Stimulated activated CD8-positive, alpha-beta memory T cell treated with anti-CD3 and anti-CD28 coated beads, Interleukin-12 subunit alpha, Interleukin-12 subunit beta, amount 100 ng/mL, for 24 hours (primary cell): ENCODE measurements at regions not wholly inside any gene's neighbourhood (a gene's known extent, or its start where the extent isn't known, plus 50 kb on each side); places are given as distances from the start of the nearest gene placed in this dataset.
A peak's percentile ranks its signal among the peaks of the same experiment; 100 is the strongest.

ENCODE experiments used
- DNase-seq: peaks from one replicate; pipeline ENCODE4 v3.0.0-alpha.2; 2020; ENCODE audit errors: extremely low read depth

GRCh38 chr14:99047441-99048031 is 224.5 kb downstream of the BCL11B start:
- no peak for DNase-seq

DNA sequence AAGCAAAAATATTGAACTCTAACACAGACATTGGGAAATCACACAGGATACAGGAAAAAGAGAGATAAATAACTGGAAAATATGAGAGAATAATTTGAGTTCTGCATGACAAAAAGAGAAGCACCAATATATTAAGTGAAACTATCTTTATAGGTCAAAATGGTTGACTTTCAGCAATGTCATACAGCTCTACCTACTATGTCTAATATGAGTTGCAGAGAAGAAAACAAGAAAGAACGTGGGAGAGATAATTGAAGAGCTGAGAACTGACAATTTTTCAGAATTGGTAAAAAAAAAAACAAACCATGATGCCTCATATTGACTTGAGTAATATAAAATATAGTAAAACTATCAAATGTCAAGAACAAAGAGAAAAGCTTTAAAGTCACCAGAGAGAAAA is 221.7 kb downstream of the BCL11B start:
- no peak for DNase-seq

- no peak for DNase-seq
Measured at GRCh38 chr14:99052467-99052866, 219.5 kb downstream of the BCL11B start.

DNA sequence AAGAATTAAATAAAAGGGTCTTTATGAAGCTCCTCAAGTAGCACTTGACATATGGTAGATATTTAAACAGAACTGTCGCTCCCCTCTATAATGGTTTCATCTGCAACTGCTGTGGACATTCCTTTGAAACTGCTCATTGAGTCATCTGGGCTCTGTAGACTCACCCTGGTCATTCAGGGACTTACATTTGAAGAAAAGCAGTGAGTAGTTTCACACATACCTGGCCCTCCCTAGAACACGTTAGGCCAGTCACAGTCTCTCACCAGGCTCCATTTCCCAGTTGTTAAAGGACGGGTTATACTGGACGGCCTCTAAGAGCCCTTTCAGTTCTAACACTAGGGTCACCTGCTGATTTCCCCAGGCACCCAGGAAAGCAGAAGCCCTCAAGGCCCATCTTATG is 217.0 kb downstream of the BCL11B start:
- no peak for DNase-seq

DNA sequence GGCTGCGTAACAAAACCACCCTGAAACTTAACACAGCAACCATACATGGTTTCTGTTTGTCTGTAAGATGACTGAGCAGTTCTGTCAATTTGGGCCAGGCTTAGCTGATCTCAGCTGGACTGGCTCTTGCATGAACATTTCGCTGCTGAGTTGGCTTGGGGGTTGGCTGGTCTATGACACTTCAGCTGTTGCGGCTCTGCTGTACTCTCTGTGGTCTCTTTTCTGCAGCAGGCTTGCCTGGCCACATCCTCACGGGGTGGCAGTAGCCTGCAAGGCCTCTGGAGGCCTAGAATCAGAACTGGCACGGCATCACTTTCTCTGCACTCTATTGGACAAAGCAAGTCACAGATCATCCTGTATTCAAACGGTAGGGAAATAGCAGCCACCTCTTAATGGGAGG is 216.2 kb downstream of the BCL11B start:
- DNase-seq = peak; percentile 19

DNA sequence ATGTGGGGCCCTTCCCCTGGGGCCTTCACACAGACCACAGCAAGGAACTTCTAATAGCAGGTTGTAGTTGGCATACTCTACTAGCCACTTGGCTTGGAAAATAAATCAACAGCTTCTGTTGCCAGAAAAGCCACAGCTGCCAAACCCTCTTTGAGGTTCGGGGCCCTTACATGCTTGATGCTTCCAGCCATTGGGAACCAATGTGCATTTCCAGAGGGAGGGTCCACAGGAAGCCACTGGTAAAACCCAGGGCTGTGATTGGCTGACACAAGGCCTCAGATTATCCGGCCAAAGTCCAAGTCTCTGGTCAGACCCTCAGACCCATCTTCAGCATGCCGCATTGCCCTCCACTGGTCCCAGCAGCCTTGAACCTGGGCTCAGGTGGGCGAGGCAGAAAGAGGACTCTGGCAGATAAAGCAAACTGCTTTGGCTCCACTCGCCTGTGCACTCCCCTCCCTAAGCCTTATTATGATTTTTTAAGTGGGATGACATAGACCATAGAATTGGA is 214.4 kb downstream of the BCL11B start:
- no peak for DNase-seq

DNA sequence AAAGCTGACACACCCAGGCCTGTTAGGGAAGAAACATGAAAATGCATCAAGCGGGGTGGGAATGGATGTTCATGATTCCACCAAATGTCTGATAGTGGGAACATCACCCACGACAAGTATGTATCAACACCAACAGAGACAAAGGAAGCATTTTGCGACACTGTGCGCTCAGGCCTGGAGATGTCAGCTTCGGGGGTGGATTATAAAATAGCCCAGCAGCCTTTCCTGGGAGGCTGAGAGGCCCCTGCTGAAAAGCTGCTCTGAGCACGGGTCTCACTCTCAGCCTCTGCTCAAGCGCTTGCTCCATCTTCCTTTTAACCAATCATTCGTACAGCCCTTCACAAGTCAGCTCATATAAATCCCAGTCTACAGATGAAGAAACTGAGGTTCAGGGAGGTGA is 213.5 kb downstream of the BCL11B start:
- DNase-seq = no peak

GRCh38 chr14:99062216-99062615 is 209.8 kb downstream of the BCL11B start:
- DNase-seq = no peak

DNA sequence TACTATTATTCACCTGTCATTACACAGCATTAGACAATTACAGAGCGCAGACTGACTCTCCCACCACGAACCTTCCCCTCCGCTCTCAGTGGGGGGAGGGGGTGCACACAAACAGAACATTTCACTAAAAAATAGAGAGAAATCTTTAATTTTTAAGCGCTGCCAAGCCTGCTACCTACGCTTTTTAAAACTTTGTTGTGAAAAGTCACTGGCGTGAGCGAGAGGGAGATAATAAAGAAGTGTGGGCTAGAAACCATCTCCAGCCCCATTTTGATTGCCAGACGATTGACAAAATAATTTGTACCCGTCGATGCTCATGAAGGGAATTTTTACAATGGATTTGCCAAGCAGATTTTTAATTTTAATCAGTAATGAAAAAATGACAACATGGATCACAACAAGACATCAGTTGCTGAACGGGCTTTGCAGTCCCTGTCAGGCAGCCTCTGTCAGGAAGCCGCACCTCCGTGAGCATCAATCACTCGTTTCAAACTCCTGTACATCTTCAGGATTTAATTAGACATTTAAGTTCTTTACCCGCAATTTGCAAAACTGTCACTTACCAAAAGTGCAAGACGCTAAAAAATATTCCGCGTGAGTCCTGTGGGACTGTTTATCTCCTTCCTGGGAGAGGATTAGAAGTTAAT is 209.1 kb downstream of the BCL11B start:
- no peak for DNase-seq

DNA sequence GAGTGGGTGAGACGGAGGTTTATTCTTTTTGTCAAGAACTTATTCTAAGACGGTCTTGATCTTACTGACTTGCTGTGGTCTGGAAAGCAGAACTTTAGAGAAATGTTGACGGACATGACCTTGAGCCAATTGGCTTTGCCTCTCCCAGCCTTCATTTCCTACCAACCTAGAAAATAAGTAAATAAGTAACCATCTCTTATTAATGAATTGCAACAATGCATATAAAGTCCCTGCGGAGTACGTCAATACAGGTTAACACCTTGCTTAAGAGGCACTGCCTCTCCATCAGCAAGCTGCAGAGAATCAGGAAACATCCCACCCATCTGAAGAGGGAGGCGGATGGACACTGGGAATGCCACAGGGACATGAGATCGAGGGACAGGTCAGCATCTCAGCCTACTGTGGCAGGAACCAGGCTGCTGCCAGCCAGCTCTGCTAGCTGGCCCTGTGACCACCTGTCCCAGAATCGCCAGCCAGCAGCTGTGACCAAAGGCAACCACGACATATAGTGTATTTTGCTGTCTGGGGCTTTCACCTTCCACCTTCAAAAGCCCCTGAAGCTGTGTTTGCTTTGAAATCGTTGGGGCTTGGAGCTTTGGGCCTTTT is 208.3 kb downstream of the BCL11B start:
- no peak for DNase-seq

- DNase-seq = no peak
Measured at GRCh38 chr14:99064262-99064954, 207.6 kb downstream of the BCL11B start.

- DNase-seq = no peak
Measured at GRCh38 chr14:99065551-99065950, 206.4 kb downstream of the BCL11B start.

DNA sequence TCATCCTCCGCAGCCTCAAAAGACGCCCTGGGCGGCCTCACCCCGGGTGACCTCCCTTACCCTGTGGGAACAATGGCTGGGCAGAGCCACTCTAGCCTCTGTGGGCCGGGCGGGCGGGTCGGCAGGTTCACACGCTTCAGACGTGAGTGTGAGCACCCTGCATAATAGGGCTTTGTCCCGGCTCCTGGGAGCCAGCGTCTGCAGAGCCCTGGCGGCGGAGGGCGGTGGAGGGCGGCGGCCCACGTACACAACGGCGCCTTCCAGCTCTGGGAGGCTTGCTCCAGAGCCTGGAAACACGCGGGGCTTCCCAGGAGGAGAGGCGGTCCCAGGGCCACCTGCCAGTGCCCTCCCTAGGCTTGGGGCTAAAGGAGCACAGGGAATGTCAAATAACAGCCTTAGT is 205.6 kb downstream of the BCL11B start:
- DNase-seq = no peak

GRCh38 chr14:99067141-99067920 is 204.7 kb downstream of the BCL11B start:
- no peak for DNase-seq

DNA sequence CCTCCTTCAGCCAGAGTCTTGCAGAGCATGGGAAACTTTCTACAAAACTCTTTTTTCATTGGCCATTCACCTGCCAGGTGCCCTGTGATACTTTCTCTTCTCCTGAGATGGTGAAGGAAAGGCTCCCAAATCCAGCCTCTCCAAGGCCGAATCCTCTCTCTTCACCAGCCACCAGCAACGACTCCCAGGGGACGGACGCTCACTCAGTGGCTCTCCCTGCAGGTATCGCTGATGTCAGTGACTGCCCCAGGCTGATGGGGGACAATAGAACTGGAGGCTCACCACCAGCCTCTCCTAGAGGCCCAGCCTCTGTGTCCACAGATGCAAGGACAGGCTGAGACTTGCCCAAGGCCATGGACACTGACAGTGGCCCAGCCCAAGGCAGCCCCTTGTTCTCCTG is 204.1 kb downstream of the BCL11B start:
- DNase-seq = no peak

DNA sequence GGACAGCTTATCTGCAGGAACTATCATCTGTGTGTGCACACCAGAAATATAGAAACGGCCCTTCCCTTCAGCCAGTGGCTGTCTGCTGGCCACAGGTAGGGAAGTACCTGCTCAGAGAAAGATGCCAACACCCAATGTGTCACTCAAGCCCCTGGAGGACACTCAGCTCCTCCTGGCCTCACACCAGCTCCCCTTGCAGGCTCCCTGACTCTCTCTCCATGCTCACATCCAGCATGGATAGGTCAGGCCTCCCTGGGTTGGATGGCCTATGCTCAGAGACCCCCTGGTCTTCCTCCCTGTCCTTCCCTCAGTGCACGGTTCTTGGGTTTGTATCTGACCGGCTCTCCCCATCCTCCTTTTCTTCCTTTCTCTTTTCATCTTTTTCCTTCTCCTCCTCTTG is 202.1 kb downstream of the BCL11B start:
- no peak for DNase-seq

DNA sequence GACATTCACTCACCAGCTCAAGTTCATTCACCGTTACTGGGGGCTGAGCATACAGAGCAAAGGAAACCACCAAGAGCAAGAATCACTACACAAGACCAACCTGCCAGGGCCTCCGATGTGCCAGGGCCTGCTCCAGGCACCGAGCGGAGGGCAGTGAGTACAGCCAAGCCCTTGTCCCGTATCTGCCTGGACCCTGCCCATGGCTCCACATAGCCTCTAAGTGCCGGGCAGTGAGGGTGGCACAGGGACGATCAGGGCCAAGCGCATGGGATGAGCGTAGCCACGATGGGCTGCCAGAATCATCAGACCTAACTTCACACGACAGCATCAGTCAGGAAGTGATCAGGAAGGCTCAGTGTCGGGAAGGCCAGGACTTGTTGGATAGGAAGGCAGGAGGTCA is 199.6 kb downstream of the BCL11B start:
- DNase-seq = no peak

DNA sequence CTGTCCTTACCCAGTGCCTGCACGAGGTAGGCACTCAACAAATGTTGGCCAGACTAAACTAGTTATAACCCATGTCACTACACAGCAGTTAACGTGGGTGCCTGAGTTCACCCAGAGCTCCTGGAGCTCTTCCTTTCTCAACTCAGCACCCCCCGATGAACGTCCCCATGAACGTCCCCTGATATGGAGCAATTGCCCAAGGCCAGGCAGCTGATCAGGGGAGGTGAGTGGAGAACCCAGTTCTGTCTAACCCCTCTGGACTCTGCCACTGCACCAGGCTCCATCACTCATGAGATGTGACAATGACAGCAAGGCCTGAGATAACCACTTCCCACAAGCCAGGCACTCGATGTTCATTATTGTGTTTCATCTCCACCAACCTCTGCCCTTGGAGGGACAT is 199.0 kb downstream of the BCL11B start:
- no peak for DNase-seq

- no peak for DNase-seq
Measured at GRCh38 chr14:99073431-99073830, 198.6 kb downstream of the BCL11B start.

DNA sequence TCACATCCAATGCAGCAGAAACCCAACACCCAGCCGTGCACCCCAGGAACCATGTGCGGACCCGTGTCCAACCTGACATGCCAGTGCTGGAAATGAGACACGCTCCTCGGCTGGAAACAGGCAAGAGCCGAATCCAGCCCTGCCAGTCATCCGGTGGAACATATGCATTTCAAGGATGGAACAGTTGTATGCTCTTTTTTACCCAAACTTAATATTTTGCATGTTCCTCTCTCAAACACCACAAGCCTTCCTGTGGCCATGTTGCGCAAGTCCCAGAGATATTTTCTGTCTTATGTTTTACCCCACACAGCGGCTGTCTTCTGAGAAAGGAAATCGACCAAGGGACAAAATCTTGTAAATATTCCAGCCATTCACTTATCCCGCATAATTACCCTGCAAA is 196.9 kb downstream of the BCL11B start:
- DNase-seq = no peak

DNA sequence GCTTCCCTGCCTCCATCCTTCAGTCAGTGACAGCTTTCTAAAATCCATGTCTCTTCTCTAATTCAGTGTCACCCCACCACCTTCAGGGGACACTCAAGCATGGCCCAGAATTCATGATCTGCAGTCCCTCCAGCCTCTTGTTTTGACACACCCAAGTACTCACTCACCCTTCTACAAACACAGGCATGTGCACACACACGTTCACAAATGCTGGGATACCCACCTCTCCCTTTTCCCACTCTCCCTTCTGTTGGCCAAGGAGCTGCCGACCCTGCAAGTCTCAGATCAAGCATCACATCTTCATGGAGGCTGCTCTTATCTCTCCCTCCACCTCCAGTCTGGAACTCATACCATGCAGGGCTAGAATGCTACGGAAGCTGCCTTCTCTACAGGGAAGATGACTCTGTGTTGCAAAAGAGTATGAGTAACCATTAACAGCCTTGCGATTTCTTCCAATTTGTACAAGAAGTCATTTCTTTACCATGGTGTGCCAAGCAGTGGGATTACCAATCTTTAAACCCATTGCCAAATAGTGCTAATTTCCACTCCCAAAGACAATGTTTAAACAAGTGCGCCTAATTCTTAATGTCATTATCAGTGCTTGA is 196.1 kb downstream of the BCL11B start:
- DNase-seq = no peak
